ENCODE measurements at regions not wholly inside any gene's neighbourhood (a gene's known extent, or its start where the extent isn't known, plus 50 kb on each side); places are given as distances from the start of the nearest gene placed in this dataset.

DNA sequence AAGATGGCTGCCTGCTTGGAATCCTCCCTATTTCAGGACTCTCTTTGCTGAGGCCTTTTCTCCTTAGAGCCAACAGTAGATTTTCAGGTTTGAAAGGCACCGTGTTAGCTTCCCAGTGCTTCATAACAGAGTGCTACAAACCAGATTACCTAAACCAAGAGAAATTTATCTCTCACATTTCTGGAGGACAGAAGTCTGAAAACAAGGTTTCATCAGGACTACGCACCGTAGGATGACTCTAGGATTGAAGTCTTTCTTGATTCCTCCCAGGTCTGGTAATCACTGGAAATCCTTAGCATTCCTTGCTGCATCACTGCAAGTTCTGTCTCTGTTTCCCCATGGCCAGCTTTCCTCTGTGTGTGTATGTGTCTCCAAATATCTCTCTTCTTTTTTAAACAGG, 508.4 kb upstream of the GJE1 start:
- no peak overlapping the region for H3K4me3 ChIP-seq (ENCODE audit: low read depth in 1 of 5, low read length in 5 of 5)

DNA sequence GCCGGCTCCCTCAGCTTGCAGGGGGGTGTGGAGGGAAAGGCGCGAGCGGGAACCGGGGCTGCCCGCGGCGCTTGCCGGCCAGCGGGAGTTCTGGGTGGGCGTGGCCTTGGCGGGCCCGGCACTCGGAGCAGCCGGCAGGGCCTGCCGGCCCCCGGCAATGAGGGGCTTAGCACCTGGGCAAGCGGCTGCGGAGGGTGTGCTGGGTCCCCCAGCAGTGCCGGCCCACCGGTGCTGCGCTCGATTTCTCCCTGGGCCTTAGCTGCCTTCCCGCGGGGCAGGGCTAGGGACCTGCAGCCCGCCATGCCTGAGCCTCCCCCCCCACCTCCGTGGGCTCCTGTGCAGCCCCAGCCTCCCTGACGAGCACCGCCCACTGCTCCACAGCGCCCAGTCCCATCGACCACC, 514.5 kb upstream of the GJE1 start:
- no peak overlapping the region for H3K9ac ChIP-seq (ENCODE audit: low read length in 5 of 5)
- H3K27me3 ChIP-seq (ENCODE audit: control insufficient read depth in 5 of 5, insufficient read depth in 4 of 5, low read length in 5 of 5) = no peaks in the 10 kb centered on the region
- H3K27ac ChIP-seq (ENCODE audit: low read depth, low read length) = no peak overlapping the region
- H3K36me3 ChIP-seq (ENCODE audit: control insufficient read depth in 5 of 5, insufficient read depth in 5 of 5, low read length in 5 of 5) = no peaks in the 10 kb centered on the region
- no peaks in the 10 kb centered on the region for H3K9me3 ChIP-seq (ENCODE audit: control insufficient read depth in 5 of 5, low read length in 5 of 5)
- H3K4me1 ChIP-seq (ENCODE audit: control insufficient read depth in 5 of 5, insufficient read depth in 5 of 5, low read length in 5 of 5) = no peaks in the 10 kb centered on the region
- H3K4me3 ChIP-seq (ENCODE audit: low read depth in 1 of 5, low read length in 5 of 5) = no peak overlapping the region

More for the DNA sequence above, 508.4 kb upstream of the GJE1 start:
- Histone ChIP-seq H3K9me3 (ENCODE audit: control insufficient read depth in 5 of 5, low read length in 5 of 5) (peaks cover 0 to 2% (median 0%) of the 10 kb centered on the region in 5 donors), H3K9ac (ENCODE audit: low read length in 5 of 5) (no peak overlapping the region), H3K4me1 (ENCODE audit: control insufficient read depth in 5 of 5, insufficient read depth in 5 of 5, low read length in 5 of 5) (no peaks in the 10 kb centered on the region), H3K27ac (ENCODE audit: low read depth, low read length) (no peak overlapping the region), H3K36me3 (ENCODE audit: control insufficient read depth in 5 of 5, insufficient read depth in 5 of 5, low read length in 5 of 5) (no peaks in the 10 kb centered on the region), H3K27me3 (ENCODE audit: control insufficient read depth in 5 of 5, insufficient read depth in 4 of 5, low read length in 5 of 5) (no peaks in the 10 kb centered on the region)

GRCh38 chr6:141610741-141611140, 522.0 kb upstream of the GJE1 start:
- no peaks in the 10 kb centered on the region for H3K36me3 ChIP-seq (ENCODE audit: control insufficient read depth in 5 of 5, insufficient read depth in 5 of 5, low read length in 5 of 5)
- H3K4me1 ChIP-seq (ENCODE audit: control insufficient read depth in 5 of 5, insufficient read depth in 5 of 5, low read length in 5 of 5) = no peaks in the 10 kb centered on the region
- no peak overlapping the region for H3K9ac ChIP-seq (ENCODE audit: low read length in 5 of 5)
- H3K4me3 ChIP-seq (ENCODE audit: low read depth in 1 of 5, low read length in 5 of 5) = no peak overlapping the region
- H3K27ac ChIP-seq (ENCODE audit: low read depth, low read length) = no peak overlapping the region
- H3K9me3 ChIP-seq (ENCODE audit: control insufficient read depth in 5 of 5, low read length in 5 of 5) = peaks cover 0 to 7% (median 4%) of the 10 kb centered on the region in 5 donors
- no peaks in the 10 kb centered on the region for H3K27me3 ChIP-seq (ENCODE audit: control insufficient read depth in 5 of 5, insufficient read depth in 4 of 5, low read length in 5 of 5)

DNA sequence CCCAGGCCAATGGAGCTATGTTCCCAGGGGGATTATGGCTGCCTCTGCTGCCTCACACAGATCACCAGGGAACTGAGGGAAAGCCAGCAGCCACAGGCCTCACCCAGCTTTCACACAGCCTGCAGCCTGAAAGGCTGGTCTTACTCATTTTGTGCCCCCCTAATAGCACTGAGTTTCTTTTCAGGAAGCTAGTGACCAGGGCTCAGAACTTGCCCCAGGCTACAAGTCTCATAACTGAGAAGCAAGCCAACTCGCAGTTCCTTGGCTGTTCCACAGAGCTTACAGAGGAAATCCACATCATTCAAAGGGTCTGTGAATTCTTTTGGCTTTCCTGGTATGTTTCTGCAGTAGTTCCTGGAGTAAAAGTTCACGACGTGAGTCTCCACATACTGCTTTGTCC, 524.8 kb upstream of the GJE1 start:
- H3K4me3 ChIP-seq (ENCODE audit: low read depth in 1 of 5, low read length in 5 of 5) = no peak overlapping the region
- H3K36me3 ChIP-seq (ENCODE audit: control insufficient read depth in 5 of 5, insufficient read depth in 5 of 5, low read length in 5 of 5) = no peaks in the 10 kb centered on the region
- H3K27me3 ChIP-seq (ENCODE audit: control insufficient read depth in 5 of 5, insufficient read depth in 4 of 5, low read length in 5 of 5) = no peaks in the 10 kb centered on the region
- no peaks in the 10 kb centered on the region for H3K4me1 ChIP-seq (ENCODE audit: control insufficient read depth in 5 of 5, insufficient read depth in 5 of 5, low read length in 5 of 5)
- H3K27ac ChIP-seq (ENCODE audit: low read depth, low read length) = no peak overlapping the region
- peaks cover 0 to 7% (median 4%) of the 10 kb centered on the region in 5 donors for H3K9me3 ChIP-seq (ENCODE audit: control insufficient read depth in 5 of 5, low read length in 5 of 5)
- no peak overlapping the region for H3K9ac ChIP-seq (ENCODE audit: low read length in 5 of 5)

GRCh38 chr6:141598487-141598886, 534.2 kb upstream of the GJE1 start:
- Histone ChIP-seq H3K36me3 (ENCODE audit: control insufficient read depth in 5 of 5, insufficient read depth in 5 of 5, low read length in 5 of 5) (no peaks in the 10 kb centered on the region), H3K4me1 (ENCODE audit: control insufficient read depth in 5 of 5, insufficient read depth in 5 of 5, low read length in 5 of 5) (no peaks in the 10 kb centered on the region), H3K27me3 (ENCODE audit: control insufficient read depth in 5 of 5, insufficient read depth in 4 of 5, low read length in 5 of 5) (no peaks in the 10 kb centered on the region), H3K27ac (ENCODE audit: low read depth, low read length) (no peak overlapping the region), H3K9me3 (ENCODE audit: control insufficient read depth in 5 of 5, low read length in 5 of 5) (peaks cover 0 to 3% (median 0%) of the 10 kb centered on the region in 5 donors), H3K9ac (ENCODE audit: low read length in 5 of 5) (no peak overlapping the region), H3K4me3 (ENCODE audit: low read depth in 1 of 5, low read length in 5 of 5) (no peak overlapping the region)

DNA sequence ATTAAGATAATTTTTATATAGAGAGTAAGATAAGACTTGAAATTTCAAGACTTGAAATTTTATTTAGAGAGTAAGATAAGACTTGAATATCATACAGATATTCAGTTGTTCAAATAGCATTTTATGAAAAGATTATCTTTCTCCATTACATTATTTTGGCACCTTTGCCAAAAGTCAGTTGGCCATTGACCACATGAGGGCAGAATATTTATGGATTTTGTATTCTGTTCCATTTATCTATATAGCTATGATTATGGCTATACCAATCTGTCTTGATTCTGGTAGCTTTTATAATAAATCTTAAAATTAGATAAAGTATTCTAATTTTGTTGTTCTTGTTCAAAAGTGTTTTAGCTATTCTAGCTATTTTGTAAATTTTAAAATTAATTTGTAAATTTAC, 537.9 kb upstream of the GJE1 start:
- H3K27me3 ChIP-seq (ENCODE audit: control insufficient read depth in 5 of 5, insufficient read depth in 4 of 5, low read length in 5 of 5) = no peaks in the 10 kb centered on the region
- H3K27ac ChIP-seq (ENCODE audit: low read depth, low read length) = no peak overlapping the region
- peaks cover 0 to under 1% (median 0%) of the 10 kb centered on the region in 5 donors for H3K9me3 ChIP-seq (ENCODE audit: control insufficient read depth in 5 of 5, low read length in 5 of 5)
- H3K36me3 ChIP-seq (ENCODE audit: control insufficient read depth in 5 of 5, insufficient read depth in 5 of 5, low read length in 5 of 5) = no peaks in the 10 kb centered on the region
- no peak overlapping the region for H3K9ac ChIP-seq (ENCODE audit: low read length in 5 of 5)
- H3K4me3 ChIP-seq (ENCODE audit: low read depth in 1 of 5, low read length in 5 of 5) = no peak overlapping the region
- no peaks in the 10 kb centered on the region for H3K4me1 ChIP-seq (ENCODE audit: control insufficient read depth in 5 of 5, insufficient read depth in 5 of 5, low read length in 5 of 5)

GRCh38 chr6:141593311-141593710, 539.4 kb upstream of the GJE1 start:
- H3K9me3 ChIP-seq (ENCODE audit: control insufficient read depth in 5 of 5, low read length in 5 of 5) = peaks cover 0 to under 1% (median 0%) of the 10 kb centered on the region in 5 donors
- no peaks in the 10 kb centered on the region for H3K27me3 ChIP-seq (ENCODE audit: control insufficient read depth in 5 of 5, insufficient read depth in 4 of 5, low read length in 5 of 5)
- H3K27ac ChIP-seq (ENCODE audit: low read depth, low read length) = no peak overlapping the region
- no peak overlapping the region for H3K9ac ChIP-seq (ENCODE audit: low read length in 5 of 5)
- no peaks in the 10 kb centered on the region for H3K36me3 ChIP-seq (ENCODE audit: control insufficient read depth in 5 of 5, insufficient read depth in 5 of 5, low read length in 5 of 5)
- no peaks in the 10 kb centered on the region for H3K4me1 ChIP-seq (ENCODE audit: control insufficient read depth in 5 of 5, insufficient read depth in 5 of 5, low read length in 5 of 5)
- no peak overlapping the region for H3K4me3 ChIP-seq (ENCODE audit: low read depth in 1 of 5, low read length in 5 of 5)

GRCh38 chr6:141587482-141588266, 545.1 kb upstream of the GJE1 start:
- H3K27ac ChIP-seq (ENCODE audit: low read depth, low read length) = no peak overlapping the region
- no peak overlapping the region for H3K9ac ChIP-seq (ENCODE audit: low read length in 5 of 5)
- H3K9me3 ChIP-seq (ENCODE audit: control insufficient read depth in 5 of 5, low read length in 5 of 5) = peaks cover 0 to 5% (median 0%) of the 10 kb centered on the region in 5 donors
- peaks cover 0 to 9% (median 2%) of the 10 kb centered on the region in 5 donors for H3K4me1 ChIP-seq (ENCODE audit: control insufficient read depth in 5 of 5, insufficient read depth in 5 of 5, low read length in 5 of 5)
- H3K27me3 ChIP-seq (ENCODE audit: control insufficient read depth in 5 of 5, insufficient read depth in 4 of 5, low read length in 5 of 5) = no peaks in the 10 kb centered on the region
- H3K4me3 ChIP-seq (ENCODE audit: low read depth in 1 of 5, low read length in 5 of 5) = no peak overlapping the region
- no peaks in the 10 kb centered on the region for H3K36me3 ChIP-seq (ENCODE audit: control insufficient read depth in 5 of 5, insufficient read depth in 5 of 5, low read length in 5 of 5)

GRCh38 chr6:141580988-141581552, 551.7 kb upstream of the GJE1 start:
- no peaks in the 10 kb centered on the region for H3K9me3 ChIP-seq (ENCODE audit: control insufficient read depth in 5 of 5, low read length in 5 of 5)
- H3K4me3 ChIP-seq (ENCODE audit: low read depth in 1 of 5, low read length in 5 of 5) = no peak overlapping the region
- H3K9ac ChIP-seq (ENCODE audit: low read length in 5 of 5) = no peak overlapping the region
- H3K4me1 ChIP-seq (ENCODE audit: control insufficient read depth in 5 of 5, insufficient read depth in 5 of 5, low read length in 5 of 5) = peaks cover 0 to 2% (median 0%) of the 10 kb centered on the region in 5 donors
- H3K36me3 ChIP-seq (ENCODE audit: control insufficient read depth in 5 of 5, insufficient read depth in 5 of 5, low read length in 5 of 5) = no peaks in the 10 kb centered on the region
- H3K27me3 ChIP-seq (ENCODE audit: control insufficient read depth in 5 of 5, insufficient read depth in 4 of 5, low read length in 5 of 5) = no peaks in the 10 kb centered on the region
- H3K27ac ChIP-seq (ENCODE audit: low read depth, low read length) = no peak overlapping the region

DNA sequence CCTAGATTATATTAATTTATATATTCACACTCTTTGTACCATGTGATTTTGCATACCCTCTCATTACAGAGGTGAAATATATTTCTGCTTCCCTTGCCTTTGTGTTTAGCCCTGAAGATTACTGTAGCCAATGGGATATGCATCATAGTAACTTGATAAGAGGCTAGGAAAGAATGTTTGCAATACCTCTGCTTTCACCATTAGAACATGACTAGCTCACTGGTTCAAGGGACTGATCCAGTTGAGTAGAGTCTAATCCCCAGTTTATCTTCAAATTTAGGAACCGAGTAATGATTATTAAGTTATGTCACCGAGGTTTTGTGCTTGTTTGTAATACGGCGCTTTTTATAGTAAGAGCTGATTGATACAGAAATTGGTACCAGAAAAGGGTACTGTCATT, 552.6 kb upstream of the GJE1 start:
- H3K4me3 ChIP-seq (ENCODE audit: low read depth in 1 of 5, low read length in 5 of 5) = no peak overlapping the region
- no peak overlapping the region for H3K9ac ChIP-seq (ENCODE audit: low read length in 5 of 5)
- no peaks in the 10 kb centered on the region for H3K27me3 ChIP-seq (ENCODE audit: control insufficient read depth in 5 of 5, insufficient read depth in 4 of 5, low read length in 5 of 5)
- no peaks in the 10 kb centered on the region for H3K4me1 ChIP-seq (ENCODE audit: control insufficient read depth in 5 of 5, insufficient read depth in 5 of 5, low read length in 5 of 5)
- no peaks in the 10 kb centered on the region for H3K36me3 ChIP-seq (ENCODE audit: control insufficient read depth in 5 of 5, insufficient read depth in 5 of 5, low read length in 5 of 5)
- H3K9me3 ChIP-seq (ENCODE audit: control insufficient read depth in 5 of 5, low read length in 5 of 5) = no peaks in the 10 kb centered on the region
- no peak overlapping the region for H3K27ac ChIP-seq (ENCODE audit: low read depth, low read length)
